HEK293 (cell line): ENCODE measurements at regions not wholly inside any gene's neighbourhood (a gene's known extent, or its start where the extent isn't known, plus 50 kb on each side); places are given as distances from the start of the nearest gene placed in this dataset.

Experiments used
- CTCF ChIA-PET: fragments of 350-600 bp; formaldehyde crosslinking; extraction: SDS; loops from one replicate; lab custom pipeline; 2021; ENCODE audit warnings: antibody characterized with exemption; lab: Yijun Ruan, JAX
- POLR2A ChIA-PET: fragments of 300-600 bp; formaldehyde crosslinking; extraction: SDS; loops from one replicate; lab custom pipeline; 2020; ENCODE audit warnings: antibody characterized with exemption, inconsistent platforms; lab: Yijun Ruan, JAX
- H3K27ac ChIP-seq: fragments of 200-500 bp; sonication (Bioruptor generic); 2 replicates; pipeline ENCODE4 v1.5.1; 2014; ENCODE audit warnings: low read depth, low read length, control low read depth, inconsistent platforms; ENCODE audit errors: extremely low read depth
- H3K36me3 ChIP-seq, 2 experiments: fragments of 200-500 bp in 1 of 2; sonication (Bioruptor generic) in 1 of 2; 1 replicate in 1 of 2; 2 replicates in 1 of 2; pipeline ENCODE4 v1.5.1; 2014 to 2017; ENCODE audit warnings: inconsistent platforms in 2 of 2, low read length in 2 of 2; ENCODE audit not compliant: control insufficient read depth in 2 of 2, insufficient read depth in 1 of 2
- H3K4me1 ChIP-seq: fragments of 200-500 bp; sonication (Bioruptor generic); 2 replicates; pipeline ENCODE4 v1.5.1; 2014; ENCODE audit warnings: mild to moderate bottlenecking, low read length, inconsistent platforms; ENCODE audit not compliant: control insufficient read depth, insufficient read depth
- H3K4me3 ChIP-seq: 2 replicates; pipeline ENCODE4 v1.5.1; 2011; ENCODE audit warnings: low read depth, mild to moderate bottlenecking, control low read depth, low read length, moderate library complexity
- H3K9me3 ChIP-seq: fragments of 200-500 bp; sonication (Bioruptor generic); 2 replicates; pipeline ENCODE4 v1.5.1; 2014; ENCODE audit warnings: low read depth, low read length, inconsistent platforms; ENCODE audit not compliant: control insufficient read depth, insufficient read depth
- EGR2 ChIP-seq: fragments of 450-650 bp; formaldehyde crosslinking; IDR thresholded peaks from 2 replicates; pipeline ENCODE4 v1.5.1; 2016; ENCODE audit warnings: low read depth, missing biosample characterization, missing genetic modification characterization
- GLIS1 ChIP-seq: fragments of 450-650 bp; formaldehyde crosslinking; IDR thresholded peaks from 2 replicates; pipeline ENCODE4 v1.5.1; 2016; ENCODE audit warnings: missing biosample characterization, missing genetic modification characterization
- HOXA7 ChIP-seq: sonication (generic); formaldehyde crosslinking; IDR thresholded peaks from 2 replicates; pipeline ENCODE4 v1.8.1; 2022; ENCODE audit warnings: missing genetic modification reagents, borderline replicate concordance
- KLF10 ChIP-seq: fragments of 450-650 bp; IDR thresholded peaks from 2 replicates; pipeline ENCODE4 v1.5.1; 2018; ENCODE audit warnings: missing biosample characterization, mild to moderate bottlenecking, missing genetic modification characterization
- KLF17 ChIP-seq: fragments of 450-650 bp; formaldehyde crosslinking; IDR thresholded peaks from 2 replicates; pipeline ENCODE4 v1.5.1; 2016; ENCODE audit warnings: missing biosample characterization, missing genetic modification characterization
- KLF7 ChIP-seq: fragments of 450-650 bp; formaldehyde crosslinking; IDR thresholded peaks from 2 replicates; pipeline ENCODE4 v1.5.1; 2016; ENCODE audit warnings: missing biosample characterization, missing genetic modification characterization, borderline replicate concordance
- ZBTB11 ChIP-seq: fragments of 450-650 bp; formaldehyde crosslinking; conservative IDR thresholded peaks from 2 replicates; pipeline ENCODE4 v1.5.1; 2016; ENCODE audit warnings: low read depth, missing biosample characterization, missing genetic modification characterization
- ZBTB26 ChIP-seq: fragments of 450-650 bp; formaldehyde crosslinking; optimal IDR thresholded peaks from 2 replicates; pipeline ENCODE3; 2016; ENCODE audit warnings: missing biosample characterization, mild to moderate bottlenecking, missing genetic modification characterization
- ZNF148 ChIP-seq: fragments of 450-650 bp; formaldehyde crosslinking; IDR thresholded peaks from 2 replicates; pipeline ENCODE4 v1.5.0; 2017; ENCODE audit warnings: missing biosample characterization, missing genetic modification characterization, borderline replicate concordance
- ZNF311 ChIP-seq: fragments of 450-650 bp; formaldehyde crosslinking; IDR thresholded peaks from 2 replicates; pipeline ENCODE4 v1.5.1; 2017; ENCODE audit warnings: missing biosample characterization, missing genetic modification characterization, borderline replicate concordance
- ZNF324 ChIP-seq: fragments of 450-650 bp; formaldehyde crosslinking; IDR thresholded peaks from 2 replicates; pipeline ENCODE4 v1.5.1; 2016; ENCODE audit warnings: missing biosample characterization, missing genetic modification characterization
- ZNF354C ChIP-seq: fragments of 450-650 bp; formaldehyde crosslinking; IDR thresholded peaks from 2 replicates; pipeline ENCODE4 v1.5.1; 2016; ENCODE audit warnings: missing biosample characterization, missing genetic modification characterization, low read depth, borderline replicate concordance
- ZNF398 ChIP-seq: fragments of 450-650 bp; formaldehyde crosslinking; IDR thresholded peaks from 2 replicates; pipeline ENCODE4 v1.5.1; 2017; ENCODE audit warnings: missing biosample characterization, missing genetic modification characterization
- ZNF416 ChIP-seq: fragments of 450-650 bp; formaldehyde crosslinking; IDR thresholded peaks from 2 replicates; pipeline ENCODE4 v1.5.1; 2016; ENCODE audit warnings: missing biosample characterization, missing genetic modification characterization
- ZNF488 ChIP-seq: fragments of 450-650 bp; formaldehyde crosslinking; IDR thresholded peaks from 2 replicates; pipeline ENCODE4 v1.5.1; 2016; ENCODE audit warnings: missing biosample characterization, missing genetic modification characterization
- ZNF513 ChIP-seq: fragments of 450-650 bp; IDR thresholded peaks from 2 replicates; pipeline ENCODE4 v1.5.1; 2018; ENCODE audit warnings: missing biosample characterization, missing genetic modification characterization
- ZNF747 ChIP-seq: fragments of 450-650 bp; formaldehyde crosslinking; IDR thresholded peaks from 2 replicates; pipeline ENCODE4 v1.5.1; 2016; ENCODE audit warnings: missing biosample characterization, missing genetic modification characterization
- ZNF785 ChIP-seq: fragments of 450-650 bp; formaldehyde crosslinking; IDR thresholded peaks from 2 replicates; pipeline ENCODE4 v1.5.1; 2016; ENCODE audit warnings: missing biosample characterization, missing genetic modification characterization
- ZNF791 ChIP-seq: fragments of 450-650 bp; formaldehyde crosslinking; IDR thresholded peaks from 2 replicates; pipeline ENCODE4 v1.5.1; 2016; ENCODE audit warnings: missing biosample characterization, missing genetic modification characterization
- ZNF843 ChIP-seq: fragments of 450-650 bp; formaldehyde crosslinking; IDR thresholded peaks from 2 replicates; pipeline ENCODE4 v1.5.1; 2016; ENCODE audit warnings: missing biosample characterization, missing genetic modification characterization

GRCh38 chr11:128389461-128389976 is 197.8 kb downstream of the ETS1 start:
- H3K4me1 ChIP-seq, result peaks cover 7% of the 10 kb centered on the region
- TF ChIP-seq ZNF311 (no peak), ZNF416 (tag by site-specific recombination) (no peak), KLF10 (tag by site-specific recombination) (no peak), ZNF747 (no peak), HOXA7 (no peak), ZNF785 (no peak), ZNF148 (tag by site-specific recombination) (no peak), ZNF791 (tag by site-specific recombination) (no peak), ZNF843 (tag by site-specific recombination) (no peak), ZBTB11 (tag by site-specific recombination) (no peak)
- H3K9me3 ChIP-seq, result no peaks in the 10 kb centered on the region; the same call in 1 of the 2 replicates
- H3K4me3 ChIP-seq, result no peak overlapping the region
- POLR2A ChIA-PET, result no interaction called here
- H3K36me3 ChIP-seq, result no peaks in the 10 kb centered on the region
- no peak overlapping the region; the same call in 1 of the 2 replicates for H3K27ac ChIP-seq
- CTCF ChIA-PET, result interaction anchor here (0.6 to 0.7 kb wide), 3 partner anchors 13 to 368 kb away, joined by 3 to 7 read pairs (median 3); no protein-coding TSS in a partner anchor

- peak overlapping the region; percentile 32 for H3K27ac ChIP-seq
- H3K4me3 ChIP-seq, result no peak overlapping the region
- ChIA-PET CTCF (interaction anchor here (0.6 to 1.7 kb wide), 3 partner anchors 102 to 121 kb away, joined by 3 to 5 read pairs (median 3); no protein-coding TSS in a partner anchor), POLR2A (interaction anchor here (0.6 kb wide), 1 partner anchor 305 kb away, joined by 3 read pairs; the partner anchor contains the start of gene FLI1)
- H3K4me1 ChIP-seq, result peaks cover 7% of the 10 kb centered on the region
- H3K36me3 ChIP-seq, result no peaks in the 10 kb centered on the region
- H3K9me3 ChIP-seq, result no peaks in the 10 kb centered on the region; the same call in 1 of the 2 replicates
- TF ChIP-seq KLF17 (tag by site-specific recombination) (peak; percentile 83), ZNF354C (tag by site-specific recombination) (no peak), KLF10 (tag by site-specific recombination) (peak; percentile 31; the same call in 1 of the 2 replicates), ZBTB26 (tag by site-specific recombination) (no peak), ZNF488 (tag by site-specific recombination) (peak; percentile 86), GLIS1 (tag by site-specific recombination) (no peak), ZNF324 (tag by site-specific recombination) (no peak), KLF7 (peak; percentile 86; the same call in 1 of the 2 replicates), ZNF398 (tag by site-specific recombination) (0 out of 2 replicates have a peak, but pooled peaks have one; percentile 31), ZNF843 (tag by site-specific recombination) (peak; percentile 94), ZNF513 (tag by site-specific recombination) (no peak), EGR2 (tag by site-specific recombination) (no peak)
These were observed 199.0 kb downstream of the ETS1 start for GRCh38 chr11:128388206-128388815.
